HCT116 (cell line): ENCODE measurements at regions not wholly inside any gene's neighbourhood (a gene's known extent, or its start where the extent isn't known, plus 50 kb on each side); places are given as distances from the start of the nearest gene placed in this dataset.

Experiments
- ATAC-seq: fragments of 200-7000 bp; cut with Tn5 transposase; 2 replicates; pipeline ENCODE4 v1.9.1; 2020; ENCODE audit warnings: mild to moderate bottlenecking, moderate library complexity
- BruUV-seq: library from RNA; stranded (reverse); fragments of 400-500 nt; replicated peaks from 2 replicates; lab custom pipeline; 2021; lab: Mats Ljungman, UMichigan
- CTCF ChIA-PET: fragments of 300-600 bp; sonication (Branson Sonifier 250); formaldehyde crosslinking; loops from one replicate; lab custom pipeline; 2021; ENCODE audit warnings: antibody characterized with exemption; lab: Charles Lee
- POLR2A ChIA-PET: fragments of 300-600, 350-600 bp; sonication (Branson Sonifier 250); formaldehyde crosslinking; loops from one replicate; lab custom pipeline; 2021; ENCODE audit warnings: antibody characterized with exemption; lab: Charles Lee
- RAD21 ChIA-PET, 2 experiments: fragments of 300-600 bp; sonication (Branson Sonifier 250); formaldehyde crosslinking; loops; one replicate each; lab custom pipeline; 2023; ENCODE audit warnings: low total read pairs in 2 of 2; ENCODE audit not compliant: uncharacterized antibody in 2 of 2, unreplicated experiment in 2 of 2, low non-redundant PET in 1 of 2; lab: Charles Lee
- DNase-seq: peaks from one replicate; pipeline ENCODE4 v3.0.0-alpha.2; 2010; ENCODE audit warnings: low read depth, low spot score
- H2AFZ ChIP-seq: fragments of 200-600 bp; shearing (Covaris generic), sonication (generic); 2 replicates; pipeline ENCODE4 v1.6.1; 2017; ENCODE audit warnings: low read depth, mixed run types, mixed read lengths, antibody characterized with exemption, low read length; ENCODE audit not compliant: poor library complexity, severe bottlenecking
- H3K27ac ChIP-seq: 2 replicates; pipeline ENCODE4 v1.5.1; 2012; ENCODE audit warnings: low read depth, low read length
- H3K27me3 ChIP-seq: fragments of 200-600 bp; sonication (generic); 2 replicates; pipeline ENCODE4 v1.6.1; 2016; ENCODE audit warnings: mixed run types, low read length, mixed read lengths; ENCODE audit not compliant: insufficient read depth
- H3K36me3 ChIP-seq, 2 experiments: fragments of 200-500 bp in 1 of 2; fragments of 200-600 bp in 1 of 2; sonication (Bioruptor generic) in 1 of 2; sonication (generic) in 1 of 2; 2 replicates each; pipeline versions ENCODE4 v1.5.1 to v1.6.1; 2014 to 2016; ENCODE audit warnings: low read length in 2 of 2, inconsistent platforms in 1 of 2, mixed read lengths in 1 of 2, mixed run types in 1 of 2; ENCODE audit not compliant: insufficient read depth in 2 of 2, control insufficient read depth in 1 of 2
- H3K4me1 ChIP-seq, 2 experiments: fragments of 200-600 bp in 1 of 2; sonication (generic) in 1 of 2; 2 replicates each; pipeline versions ENCODE4 v1.5.1 to v1.6.1; 2012 to 2017; ENCODE audit warnings: low read length in 2 of 2, inconsistent platforms in 1 of 2, mild to moderate bottlenecking in 1 of 2, mixed read lengths in 1 of 2, mixed run types in 1 of 2, moderate library complexity in 1 of 2; ENCODE audit not compliant: insufficient read depth in 2 of 2, control insufficient read depth in 1 of 2
- H3K4me2 ChIP-seq: fragments of 200-600 bp; sonication (generic); 2 replicates; pipeline ENCODE4 v1.6.1; 2017; ENCODE audit warnings: mixed run types, low read length, mixed read lengths
- H3K4me3 ChIP-seq, 2 experiments: fragments of 200-600 bp in 1 of 2; sonication (generic) in 1 of 2; replicated peaks in 1 of 2; 2 replicates each; pipeline ENCODE4 v1.5.1; 2011 to 2016; ENCODE audit warnings: low read length in 2 of 2, control low read depth in 1 of 2, low read depth in 1 of 2, mild to moderate bottlenecking in 1 of 2, mixed read lengths in 1 of 2, mixed run types in 1 of 2
- H3K79me2 ChIP-seq: fragments of 200-600 bp; sonication (generic); 2 replicates; pipeline ENCODE4 v1.6.1; 2017; ENCODE audit warnings: mild to moderate bottlenecking, mixed run types, low read length, moderate library complexity, mixed read lengths; ENCODE audit not compliant: insufficient read depth
- H3K9ac ChIP-seq: fragments of 200-600 bp; sonication (generic); 2 replicates; pipeline ENCODE4 v1.6.1; 2016; ENCODE audit warnings: low read length, mixed read lengths
- H3K9me2 ChIP-seq: fragments of 200-600 bp; sonication (generic), shearing (Covaris generic); 2 replicates; pipeline ENCODE4 v1.6.1; 2017; ENCODE audit warnings: mixed run types, mild to moderate bottlenecking, moderate library complexity; ENCODE audit not compliant: insufficient read depth
- H3K9me3 ChIP-seq, 2 experiments: fragments of 200-500 bp in 1 of 2; fragments of 200-600 bp in 1 of 2; sonication (Bioruptor generic) in 1 of 2; sonication (generic) in 1 of 2; 2 replicates each; pipeline ENCODE4 v1.6.1; 2014 to 2017; ENCODE audit warnings: low read length in 2 of 2, mixed read lengths in 2 of 2, inconsistent platforms in 1 of 2, low read depth in 1 of 2, mild to moderate bottlenecking in 1 of 2, mixed run types in 1 of 2, moderate library complexity in 1 of 2; ENCODE audit not compliant: control insufficient read depth in 1 of 2, insufficient read depth in 1 of 2
- H4K20me1 ChIP-seq: fragments of 200-600 bp; sonication (generic), shearing (Covaris generic); 2 replicates; pipeline ENCODE4 v1.6.1; 2017; ENCODE audit warnings: mixed run types, mild to moderate bottlenecking, moderate library complexity; ENCODE audit not compliant: insufficient read depth
- ATF3 ChIP-seq: IDR thresholded peaks from 2 replicates; pipeline ENCODE4 v1.6.1; 2012
- CBX3 ChIP-seq: IDR thresholded peaks from 2 replicates; pipeline ENCODE4 v1.6.1; 2012; ENCODE audit warnings: low read depth
- EGR1 ChIP-seq: IDR thresholded peaks from 2 replicates; pipeline ENCODE4 v1.6.1; 2012; ENCODE audit warnings: low read depth
- ELF1 ChIP-seq: IDR thresholded peaks from 2 replicates; pipeline ENCODE4 v1.6.1; 2012; ENCODE audit warnings: low read depth, borderline replicate concordance
- EZH2 ChIP-seq: fragments of 200-600 bp; sonication (generic); IDR thresholded peaks from 2 replicates; pipeline ENCODE4 v1.6.1; 2017; ENCODE audit warnings: antibody characterized with exemption, mixed run types
- EZH2phosphoT487 ChIP-seq: fragments of 200-600 bp; IDR thresholded peaks from 2 replicates; pipeline ENCODE4 v1.6.1; 2018; ENCODE audit warnings: antibody characterized with exemption, borderline replicate concordance
- MAX ChIP-seq: IDR thresholded peaks from 2 replicates; pipeline ENCODE4 v1.6.1; 2012
- POLR2A ChIP-seq: IDR thresholded peaks from 2 replicates; pipeline ENCODE4 v1.7.0; 2011; ENCODE audit warnings: borderline replicate concordance; ENCODE audit not compliant: insufficient read depth, insufficient read length; ENCODE audit errors: extremely low read depth
- POLR2AphosphoS5 ChIP-seq: IDR thresholded peaks from 2 replicates; pipeline ENCODE4 v1.6.1; 2011; ENCODE audit warnings: mild to moderate bottlenecking, low read depth, low read length, moderate library complexity
- RAD21 ChIP-seq: IDR thresholded peaks from 2 replicates; pipeline ENCODE4 v1.6.1; 2012; ENCODE audit warnings: low read depth, mild to moderate bottlenecking
- REST ChIP-seq: IDR thresholded peaks from 2 replicates; pipeline ENCODE4 v1.6.1; 2012; ENCODE audit warnings: low read depth
- SIN3A ChIP-seq: IDR thresholded peaks from 2 replicates; pipeline ENCODE4 v1.6.1; 2012; ENCODE audit warnings: low read depth
- SP1 ChIP-seq: IDR thresholded peaks from 2 replicates; pipeline ENCODE4 v1.6.1; 2012; ENCODE audit warnings: low read depth
- SRF ChIP-seq: IDR thresholded peaks from 2 replicates; pipeline ENCODE4 v1.6.1; 2012; ENCODE audit warnings: low read depth
- YY1 ChIP-seq: IDR thresholded peaks from 2 replicates; pipeline ENCODE4 v1.6.1; 2011; ENCODE audit warnings: low read length, low read depth, moderate library complexity, mild to moderate bottlenecking; ENCODE audit not compliant: insufficient replicate concordance; ENCODE audit errors: extremely low read depth
- ZBTB33 ChIP-seq: IDR thresholded peaks from 2 replicates; pipeline ENCODE4 v1.6.1; 2011; ENCODE audit warnings: mild to moderate bottlenecking, low read length, moderate library complexity; ENCODE audit not compliant: insufficient replicate concordance; ENCODE audit errors: extremely low read depth
- intact Hi-C: fragments of 100-400 bp; cut with micrococcal nuclease; formaldehyde crosslinking; loops from 2 replicates; pipeline ENCODE4 v1.10.0; 2022

- Histone ChIP-seq H3K27me3 (no peaks in the 10 kb centered on the region), H3K4me2 (no peak overlapping the region), H2AFZ (no peak overlapping the region), H3K79me2 (no peaks in the 10 kb centered on the region), H3K27ac (no peak overlapping the region), H3K9me3 (no peaks in the 10 kb centered on the region; a peak in 1 of 4 replicates), H4K20me1 (no peaks in the 10 kb centered on the region), H3K9ac (no peak overlapping the region), H3K36me3 (no peaks in the 10 kb centered on the region), H3K4me1 (no peaks in the 10 kb centered on the region), H3K9me2 (no peaks in the 10 kb centered on the region), H3K4me3 (no peak overlapping the region)
- intact Hi-C loops: no loop called here
- TF ChIP-seq MAX (no peak), POLR2AphosphoS5 (no peak)
- no peak for DNase-seq
- no TSS peak for BruUV-seq
- RAD21 ChIA-PET: no interaction called here
- ATAC-seq: no peak
- CTCF ChIA-PET: no interaction called here
- POLR2A ChIA-PET: no interaction called here
Measured at GRCh38 chr20:40108321-40108720, 580.7 kb downstream of the MAFB start.

GRCh38 chr20:40104959-40105358 is 584.1 kb downstream of the MAFB start:
- ATAC-seq: no peak
- H3K9me2 ChIP-seq: no peaks in the 10 kb centered on the region
- BruUV-seq: no TSS peak
- CTCF ChIA-PET: no interaction called here
- H3K9ac ChIP-seq: no peak overlapping the region
- no peaks in the 10 kb centered on the region for H3K4me1 ChIP-seq
- no peaks in the 10 kb centered on the region for H4K20me1 ChIP-seq
- peaks cover 0 to 3% of the 10 kb centered on the region in 2 experiments; a peak in 1 of 4 replicates for H3K9me3 ChIP-seq
- H2AFZ ChIP-seq: no peak overlapping the region
- no peaks in the 10 kb centered on the region for H3K79me2 ChIP-seq
- no peaks in the 10 kb centered on the region for H3K36me3 ChIP-seq
- H3K27me3 ChIP-seq: no peaks in the 10 kb centered on the region
- RAD21 ChIA-PET: no interaction called here
- intact Hi-C loops: no loop called here
- DNase-seq: no peak
- H3K4me3 ChIP-seq: no peak overlapping the region
- POLR2A ChIA-PET: no interaction called here
- H3K27ac ChIP-seq: no peak overlapping the region
- H3K4me2 ChIP-seq: no peak overlapping the region
- TF ChIP-seq POLR2A: no peak
- TF ChIP-seq ELF1: no peak
- TF ChIP-seq SP1: no peak
- no peak for TF ChIP-seq CBX3
- TF ChIP-seq SIN3A: no peak
- TF ChIP-seq EGR1: no peak
- no peak for TF ChIP-seq EZH2
- no peak for TF ChIP-seq REST
- TF ChIP-seq EZH2phosphoT487: no peak
- no peak for TF ChIP-seq ZBTB33
- no peak for TF ChIP-seq ATF3
- TF ChIP-seq SRF: no peak
- TF ChIP-seq YY1: no peak
- no peak for TF ChIP-seq RAD21
- no peak for TF ChIP-seq POLR2AphosphoS5
